ENCODE measurements at regions not wholly inside any gene's neighbourhood (a gene's known extent, or its start where the extent isn't known, plus 50 kb on each side); places are given as distances from the start of the nearest gene placed in this dataset.

DNA sequence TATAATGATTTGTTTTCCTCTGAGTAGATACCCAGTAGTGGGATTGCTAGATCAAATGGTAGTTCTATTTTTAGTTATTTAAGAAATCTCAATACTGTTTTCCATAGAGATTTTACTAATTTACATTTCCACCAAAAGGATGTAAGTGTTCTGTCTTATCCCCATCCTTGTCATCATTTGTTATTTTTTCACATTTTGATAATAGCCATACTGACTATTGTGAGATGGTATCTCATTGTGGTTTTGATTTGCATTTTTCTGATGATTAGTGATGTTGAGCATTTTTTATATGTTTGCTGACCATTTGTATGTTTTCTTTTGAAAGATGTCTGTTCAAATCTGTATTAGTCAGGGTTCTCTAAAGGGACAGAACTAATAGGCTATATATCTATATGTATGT, 160.0 kb upstream of the TMEM229A start:
- Histone ChIP-seq H2BK5ac (ENCODE audit: low read depth, low read length) (no peak overlapping the region), H2AK5ac (ENCODE audit: low read depth, low read length) (no peak overlapping the region), H3K79me2 (ENCODE audit: control insufficient read depth in 1 of 2, insufficient read depth in 2 of 2, low read length in 2 of 2) (no peaks in the 10 kb centered on the region), H3K23ac (ENCODE audit: insufficient read length) (no peak overlapping the region), H4K5ac (ENCODE audit: insufficient read length, low read depth, low read length) (no peak overlapping the region), H2BK15ac (ENCODE audit: low read length) (no peak overlapping the region), H2AFZ (ENCODE audit: low read length) (no peak overlapping the region), H2BK120ac (replicated peaks; ENCODE audit: low read depth, low read length) (no peak overlapping the region), H4K91ac (replicated peaks; ENCODE audit: insufficient read length, low read length) (no peak overlapping the region), H3K9me3 (ENCODE audit: insufficient read depth in 2 of 2, low read depth in 1 of 2, low read length in 1 of 2) (no peaks in the 10 kb centered on the region), H3K14ac (ENCODE audit: insufficient read length) (no peak overlapping the region), H3K18ac (ENCODE audit: extremely low read depth, low read length) (no peak overlapping the region), H2BK12ac (ENCODE audit: low read depth, low read length) (no peak overlapping the region), H3K9ac (replicated peaks in 1 of 4; ENCODE audit: extremely low read depth in 1 of 4, low read depth in 3 of 4, low read length in 3 of 4) (no peak overlapping the region), H3K27me3 (replicated peaks in 1 of 4; ENCODE audit: control insufficient read depth in 3 of 4, extremely low read depth in 1 of 4, insufficient read depth in 3 of 4, low read length in 3 of 4) (no peaks in the 10 kb centered on the region), H4K8ac (ENCODE audit: extremely low read depth, insufficient read depth, low read length) (no peak overlapping the region), H3K79me1 (ENCODE audit: low read depth, low read length) (no peaks in the 10 kb centered on the region), H3K23me2 (ENCODE audit: low read depth, low read length) (no peaks in the 10 kb centered on the region), H3K4me2 (ENCODE audit: insufficient read depth in 1 of 2, low read depth in 2 of 2, low read length in 2 of 2) (no peak overlapping the region), H3K56ac (replicated peaks; ENCODE audit: insufficient read length, low read depth, low read length) (no peak overlapping the region), H3K4me1 (replicated peaks in 1 of 4; ENCODE audit: control insufficient read depth in 3 of 4, insufficient read depth in 4 of 4, low read length in 3 of 4) (no peaks in the 10 kb centered on the region; a peak in 1 of 7 replicates), H3K4ac (replicated peaks; ENCODE audit: insufficient read length, low read depth, low read length) (no peak overlapping the region), H3K36me3 (ENCODE audit: control insufficient read depth in 2 of 4, insufficient read depth in 4 of 4, low read length in 3 of 4) (no peaks in the 10 kb centered on the region), H3K27ac (ENCODE audit: low read depth, low read length) (no peak overlapping the region), H4K20me1 (replicated peaks in 1 of 2; ENCODE audit: control insufficient read depth in 1 of 2, insufficient read depth in 2 of 2, low read length in 2 of 2) (no peaks in the 10 kb centered on the region), H3K4me3 (ENCODE audit: extremely low read depth in 1 of 4, insufficient read depth in 2 of 4, low read depth in 3 of 4, low read length in 4 of 4) (no peak overlapping the region), H2BK20ac (ENCODE audit: low read length) (no peak overlapping the region)
- TF ChIP-seq CREB1 (IDR thresholded peaks at IDR 0.05), result no peak
- DNase-seq (ENCODE audit: low read depth in 1 of 2, low spot score in 2 of 2) (no peak), FAIRE-seq (no peak)
- CTCF ChIA-PET (ENCODE audit: partially characterized antibody), result interaction anchor here (0.6 kb wide), 1 partner anchor 121 kb away, joined by 3 read pairs; no protein-coding TSS in a partner anchor
- POLR2A ChIA-PET (ENCODE audit: partially characterized antibody), result no interaction called here
